H1 (cell line): ENCODE measurements at regions not wholly inside any gene's neighbourhood (a gene's known extent, or its start where the extent isn't known, plus 50 kb on each side); places are given as distances from the start of the nearest gene placed in this dataset.

Experiments used
- CTCF ChIA-PET: fragments of 300-600 bp; sonication (Branson Sonifier 250); formaldehyde crosslinking; loops from one replicate; lab custom pipeline; 2021; ENCODE audit not compliant: partially characterized antibody; lab: Charles Lee
- POLR2A ChIA-PET: fragments of 300-600 bp; sonication (Branson Sonifier 250); formaldehyde crosslinking; loops from one replicate; lab custom pipeline; 2021; ENCODE audit warnings: inconsistent platforms; ENCODE audit not compliant: partially characterized antibody; lab: Charles Lee
- DNase-seq, 2 experiments: peaks; one replicate each; pipeline versions ENCODE4 v3.0.0 to v3.0.0-alpha.2; 2010 to 2022; ENCODE audit warnings: low spot score in 2 of 2, low read depth in 1 of 2, mixed read lengths in 1 of 2
- FAIRE-seq: peaks from 2 replicates; lab custom pipeline; 2011; peaks lifted over from hg19 to GRCh38; lab: Jason Lieb, UNC
- H2AFZ ChIP-seq: 2 replicates; pipeline ENCODE4 v1.8.1; 2012; ENCODE audit warnings: low read length, inconsistent platforms
- H2AK5ac ChIP-seq: 2 replicates; pipeline ENCODE4 v1.6.1; 2013; ENCODE audit warnings: low read depth, low read length
- H2BK120ac ChIP-seq: replicated peaks from 2 replicates; pipeline ENCODE3; 2013; ENCODE audit warnings: low read depth, low read length, inconsistent platforms
- H2BK12ac ChIP-seq: 2 replicates; pipeline ENCODE4 v1.6.1; 2013; ENCODE audit warnings: low read depth, low read length
- H2BK15ac ChIP-seq: 2 replicates; pipeline ENCODE4 v1.6.1; 2013; ENCODE audit warnings: low read length
- H2BK20ac ChIP-seq: 2 replicates; pipeline ENCODE4 v1.6.1; 2013; ENCODE audit warnings: low read length
- H2BK5ac ChIP-seq: 2 replicates; pipeline ENCODE4 v1.6.1; 2013; ENCODE audit warnings: low read depth, low read length
- H3K14ac ChIP-seq: 2 replicates; pipeline ENCODE4 v1.6.1; 2013; ENCODE audit warnings: inconsistent platforms; ENCODE audit not compliant: insufficient read length
- H3K18ac ChIP-seq: 2 replicates; pipeline ENCODE4 v1.6.1; 2013; ENCODE audit warnings: low read length; ENCODE audit errors: extremely low read depth
- H3K23ac ChIP-seq: 2 replicates; pipeline ENCODE4 v1.6.1; 2013; ENCODE audit warnings: inconsistent platforms; ENCODE audit not compliant: insufficient read length
- H3K23me2 ChIP-seq: 2 replicates; pipeline ENCODE4 v1.6.1; 2013; ENCODE audit warnings: low read depth, low read length
- H3K27ac ChIP-seq: 2 replicates; pipeline ENCODE4 v1.6.1; 2011; ENCODE audit warnings: low read depth, low read length, inconsistent platforms
- H3K27me3 ChIP-seq, 4 experiments: replicated peaks in 1 of 4; 1 replicate in 1 of 4; 2 replicates in 3 of 4; pipeline versions ENCODE4 v1.6.1 to v1.8.1; 2011 to 2013; ENCODE audit warnings: low read length in 3 of 4, mild to moderate bottlenecking in 3 of 4, inconsistent platforms in 2 of 4, mixed read lengths in 2 of 4, moderate library complexity in 1 of 4; ENCODE audit not compliant: control insufficient read depth in 3 of 4, insufficient read depth in 3 of 4; ENCODE audit errors: extremely low read depth in 1 of 4
- H3K36me3 ChIP-seq, 4 experiments: 2 replicates each; pipeline versions ENCODE4 v1.6.1 to v1.8.1; 2011 to 2013; ENCODE audit warnings: mild to moderate bottlenecking in 4 of 4, low read length in 3 of 4, moderate library complexity in 2 of 4, control low read depth in 1 of 4, inconsistent platforms in 1 of 4; ENCODE audit not compliant: insufficient read depth in 4 of 4, control insufficient read depth in 2 of 4
- H3K4ac ChIP-seq: replicated peaks from 2 replicates; pipeline ENCODE3; 2013; ENCODE audit warnings: low read length, low read depth, mixed read lengths, inconsistent platforms; ENCODE audit not compliant: insufficient read length
- H3K4me1 ChIP-seq, 4 experiments: replicated peaks in 1 of 4; 1 replicate in 1 of 4; 2 replicates in 3 of 4; pipeline versions ENCODE4 v1.6.1 to v1.8.1; 2011 to 2013; ENCODE audit warnings: low read length in 3 of 4, inconsistent platforms in 2 of 4, mixed read lengths in 1 of 4; ENCODE audit not compliant: insufficient read depth in 4 of 4, control insufficient read depth in 3 of 4
- H3K4me2 ChIP-seq, 2 experiments: 2 replicates each; pipeline versions ENCODE4 v1.6.1 to v1.8.1; 2011 to 2013; ENCODE audit warnings: low read depth in 2 of 2, low read length in 2 of 2, control low read depth in 1 of 2, inconsistent platforms in 1 of 2, mild to moderate bottlenecking in 1 of 2; ENCODE audit not compliant: insufficient read depth in 1 of 2
- H3K4me3 ChIP-seq, 4 experiments: fragments of 200-600, 300-600 bp in 1 of 4; sonication (generic), shearing (Covaris generic), sonication (Bioruptor Twin) in 1 of 4; 2 replicates each; pipeline versions ENCODE4 v1.5.1 to v1.8.1; 2011 to 2016; ENCODE audit warnings: low read length in 4 of 4, low read depth in 3 of 4, control low read depth in 2 of 4, inconsistent platforms in 2 of 4, mild to moderate bottlenecking in 2 of 4, mixed read lengths in 1 of 4, moderate library complexity in 1 of 4; ENCODE audit not compliant: insufficient read depth in 2 of 4; ENCODE audit errors: extremely low read depth in 1 of 4
- H3K56ac ChIP-seq: replicated peaks from 2 replicates; pipeline ENCODE3; 2013; ENCODE audit warnings: low read depth, mild to moderate bottlenecking, mixed read lengths, low read length, inconsistent platforms; ENCODE audit not compliant: insufficient read length
- H3K79me1 ChIP-seq: 2 replicates; pipeline ENCODE4 v1.6.1; 2013; ENCODE audit warnings: low read depth, low read length, control low read depth
- H3K79me2 ChIP-seq, 2 experiments: 2 replicates each; pipeline versions ENCODE4 v1.6.1 to v1.8.1; 2012 to 2013; ENCODE audit warnings: low read length in 2 of 2, mild to moderate bottlenecking in 2 of 2, inconsistent platforms in 1 of 2; ENCODE audit not compliant: insufficient read depth in 2 of 2, control insufficient read depth in 1 of 2
- H3K9ac ChIP-seq, 4 experiments: replicated peaks in 1 of 4; 1 replicate in 1 of 4; 2 replicates in 3 of 4; pipeline versions ENCODE4 v1.6.1 to v1.8.1; 2011 to 2013; ENCODE audit warnings: low read depth in 3 of 4, low read length in 3 of 4, control low read depth in 2 of 4, mild to moderate bottlenecking in 2 of 4, moderate library complexity in 2 of 4, inconsistent platforms in 1 of 4; ENCODE audit errors: extremely low read depth in 1 of 4
- H3K9me3 ChIP-seq, 2 experiments: 2 replicates each; pipeline versions ENCODE4 v1.6.1 to v1.8.1; 2012 to 2013; ENCODE audit warnings: mild to moderate bottlenecking in 2 of 2, moderate library complexity in 2 of 2, control low read depth in 1 of 2, inconsistent platforms in 1 of 2, low read depth in 1 of 2, low read length in 1 of 2, mixed read lengths in 1 of 2; ENCODE audit not compliant: insufficient read depth in 2 of 2
- H4K20me1 ChIP-seq, 2 experiments: replicated peaks in 1 of 2; 2 replicates each; pipeline versions ENCODE3 to v1.8.1; 2011 to 2013; ENCODE audit warnings: inconsistent platforms in 2 of 2, low read length in 2 of 2, mild to moderate bottlenecking in 1 of 2; ENCODE audit not compliant: insufficient read depth in 2 of 2, control insufficient read depth in 1 of 2
- H4K5ac ChIP-seq: 2 replicates; pipeline ENCODE4 v1.6.1; 2013; ENCODE audit warnings: low read length, low read depth, mixed read lengths, inconsistent platforms; ENCODE audit not compliant: insufficient read length
- H4K8ac ChIP-seq: 2 replicates; pipeline ENCODE4 v1.8.0; 2013; ENCODE audit warnings: mild to moderate bottlenecking, moderate library complexity, low read length, inconsistent platforms; ENCODE audit not compliant: insufficient read depth; ENCODE audit errors: extremely low read depth
- H4K91ac ChIP-seq: replicated peaks from 2 replicates; pipeline ENCODE3; 2013; ENCODE audit warnings: low read length, mixed read lengths, inconsistent platforms; ENCODE audit not compliant: insufficient read length
- BCL11A ChIP-seq, 2 experiments: IDR thresholded peaks; one replicate each; pipeline ENCODE4 v1.6.1; 2011; ENCODE audit warnings: low read depth in 2 of 2, low read length in 2 of 2, mild to moderate bottlenecking in 2 of 2
- FOSL1 ChIP-seq: IDR thresholded peaks from 2 replicates; pipeline ENCODE4 v1.6.1; 2011; ENCODE audit warnings: mild to moderate bottlenecking, low read depth, low read length, moderate library complexity; ENCODE audit not compliant: insufficient read depth
- HDAC2 ChIP-seq, 2 experiments: fragments of 300-600 bp in 1 of 2; sonication (generic) in 1 of 2; IDR thresholded peaks; 2 replicates each; pipeline ENCODE4 v1.6.1; 2011 to 2012; ENCODE audit warnings: low read depth in 2 of 2, low read length in 2 of 2, mild to moderate bottlenecking in 2 of 2, moderate library complexity in 2 of 2, borderline replicate concordance in 1 of 2, inconsistent platforms in 1 of 2
- KDM1A ChIP-seq: fragments of 200-600, 300-600 bp; sonication (generic); IDR thresholded peaks from 2 replicates; pipeline ENCODE4 v1.7.1; 2016; ENCODE audit warnings: mild to moderate bottlenecking, low read length, borderline replicate concordance
- NANOG ChIP-seq: IDR thresholded peaks from 2 replicates; pipeline ENCODE4 v1.6.1; 2011; ENCODE audit warnings: low read length, low read depth, mild to moderate bottlenecking, inconsistent platforms; ENCODE audit not compliant: insufficient read depth, poor library complexity, severe bottlenecking
- RFX5 ChIP-seq: IDR thresholded peaks from 2 replicates; pipeline ENCODE4 v1.6.1; 2011; ENCODE audit warnings: low read depth, low read length, improper control_type of control experiment, borderline replicate concordance
- SAP30 ChIP-seq: fragments of 300-600 bp; sonication (generic); IDR thresholded peaks from 2 replicates; pipeline ENCODE4 v1.7.1; 2012; ENCODE audit warnings: low read length, moderate library complexity, mild to moderate bottlenecking, inconsistent platforms; ENCODE audit not compliant: insufficient read depth, insufficient replicate concordance
- SIRT6 ChIP-seq: IDR thresholded peaks from one replicate; pipeline ENCODE4 v1.7.1; 2012; ENCODE audit warnings: low read length, inconsistent platforms
- SIX5 ChIP-seq: IDR thresholded peaks from 2 replicates; pipeline ENCODE4 v1.6.1; 2011; ENCODE audit warnings: mild to moderate bottlenecking, low read depth, low read length
- TBP ChIP-seq: IDR thresholded peaks from 2 replicates; pipeline ENCODE4 v1.6.1; 2011; ENCODE audit warnings: low read depth, low read length, improper control_type of control experiment
- WGBS, 2 experiments: shearing (Covaris generic) in 1 of 2; methylation state at CpG; one replicate each; pipeline versions ENCODE4 v1.1.6 to v1.1.7; 2013 to 2015; ENCODE audit warnings: low lambda C conversion rate in 2 of 2, mixed read lengths in 2 of 2, inconsistent platforms in 1 of 2, low coverage in 1 of 2, missing lambda C conversion rate in 1 of 2; ENCODE audit not compliant: insufficient replicate concordance in 2 of 2, insufficient coverage in 1 of 2, insufficient read length in 1 of 2; ENCODE audit errors: extremely low coverage in 1 of 2, missing lambda C conversion rate in 1 of 2; 5-methylcytosine and 5-hydroxymethylcytosine counted together
- TF ChIP-seq, protein P1 (sequence below): IDR thresholded peaks from 2 replicates; pipeline ENCODE4 v1.6.1; 2012; ENCODE audit warnings: inconsistent platforms
- TF ChIP-seq, protein P2 (sequence below): IDR thresholded peaks from 2 replicates; pipeline ENCODE4 v1.6.1; 2012; ENCODE audit warnings: low read length, inconsistent platforms

DNA sequence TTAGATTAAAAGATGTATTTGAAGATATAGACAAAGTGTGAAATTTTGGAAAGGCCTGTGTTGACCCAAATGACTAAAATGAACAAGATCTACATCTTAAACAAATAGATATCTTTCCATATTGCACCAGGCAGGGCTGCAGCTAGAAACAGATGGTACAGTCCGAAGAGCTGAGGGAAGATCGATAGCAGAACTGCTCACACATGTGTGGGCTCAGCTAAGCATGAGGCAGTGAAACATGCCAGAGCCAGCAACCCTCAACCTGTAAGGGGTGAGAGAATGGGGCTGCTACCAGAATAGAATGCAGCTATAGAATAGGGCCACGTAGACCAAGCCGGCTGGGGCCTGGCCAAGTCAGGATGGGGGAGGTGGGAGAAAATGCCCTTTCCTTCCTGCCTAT lies 87.8 kb downstream of the SLC5A7 start:
- Histone ChIP-seq H3K56ac (no peak overlapping the region), H3K79me2 (no peaks in the 10 kb centered on the region), H2BK15ac (no peak overlapping the region), H3K27ac (no peak overlapping the region), H3K14ac (no peak overlapping the region), H2BK12ac (no peak overlapping the region), H3K23ac (no peak overlapping the region), H4K8ac (no peak overlapping the region), H3K27me3 (no peaks in the 10 kb centered on the region), H4K91ac (no peak overlapping the region), H2BK5ac (no peak overlapping the region), H3K18ac (no peak overlapping the region), H3K36me3 (no peaks in the 10 kb centered on the region), H3K79me1 (no peaks in the 10 kb centered on the region), H3K23me2 (no peaks in the 10 kb centered on the region), H4K5ac (no peak overlapping the region), H3K4me2 (no peak overlapping the region), H3K4me3 (no peak overlapping the region), H3K9me3 (no peaks in the 10 kb centered on the region), H3K4me1 (peaks cover 0 to 5% (median 2%) of the 10 kb centered on the region in 4 experiments; a peak in 4 of 7 replicates), H2AK5ac (no peak overlapping the region), H4K20me1 (no peaks in the 10 kb centered on the region), H3K9ac (no peak overlapping the region), H2BK120ac (no peak overlapping the region), H2BK20ac (no peak overlapping the region), H2AFZ (no peak overlapping the region), H3K4ac (no peak overlapping the region)
- 90% methylated on average over 4 of the region's 4 CpGs; no CpG with 5 or more reads in 1 of the 2 experiments for WGBS, 2 experiments
- ChIA-PET CTCF (interaction anchor here (1.0 to 2.3 kb wide), 4 partner anchors 20 to 138 kb away, joined by 3 to 8 read pairs (median 6); no protein-coding TSS in a partner anchor), POLR2A (no interaction called here)
- TF ChIP-seq FOSL1 (no peak), HDAC2 (IDR thresholded peaks at IDR 0.05; ENCODE audit: borderline replicate concordance in 1 of 2, low read depth in 2 of 2, low read length in 2 of 2) (no peak), RFX5 (no peak), SAP30 (no peak), TBP (no peak), KDM1A (no peak), NANOG (no peak), SIX5 (no peak), SIRT6 (no peak), BCL11A (IDR thresholded peaks at IDR 0.05; ENCODE audit: low read depth in 2 of 2, low read length in 2 of 2) (no peak)
- TF ChIP-seq, protein P1, sequence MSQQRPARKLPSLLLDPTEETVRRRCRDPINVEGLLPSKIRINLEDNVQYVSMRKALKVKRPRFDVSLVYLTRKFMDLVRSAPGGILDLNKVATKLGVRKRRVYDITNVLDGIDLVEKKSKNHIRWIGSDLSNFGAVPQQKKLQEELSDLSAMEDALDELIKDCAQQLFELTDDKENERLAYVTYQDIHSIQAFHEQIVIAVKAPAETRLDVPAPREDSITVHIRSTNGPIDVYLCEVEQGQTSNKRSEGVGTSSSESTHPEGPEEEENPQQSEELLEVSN, result no peak
- TF ChIP-seq, protein P2, sequence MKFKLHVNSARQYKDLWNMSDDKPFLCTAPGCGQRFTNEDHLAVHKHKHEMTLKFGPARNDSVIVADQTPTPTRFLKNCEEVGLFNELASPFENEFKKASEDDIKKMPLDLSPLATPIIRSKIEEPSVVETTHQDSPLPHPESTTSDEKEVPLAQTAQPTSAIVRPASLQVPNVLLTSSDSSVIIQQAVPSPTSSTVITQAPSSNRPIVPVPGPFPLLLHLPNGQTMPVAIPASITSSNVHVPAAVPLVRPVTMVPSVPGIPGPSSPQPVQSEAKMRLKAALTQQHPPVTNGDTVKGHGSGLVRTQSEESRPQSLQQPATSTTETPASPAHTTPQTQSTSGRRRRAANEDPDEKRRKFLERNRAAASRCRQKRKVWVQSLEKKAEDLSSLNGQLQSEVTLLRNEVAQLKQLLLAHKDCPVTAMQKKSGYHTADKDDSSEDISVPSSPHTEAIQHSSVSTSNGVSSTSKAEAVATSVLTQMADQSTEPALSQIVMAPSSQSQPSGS, result no peak
- FAIRE-seq, result no peak
- no peak for DNase-seq
